Stimulated activated CD8-positive, alpha-beta memory T cell treated with anti-CD3 and anti-CD28 coated beads, Interleukin-12 subunit alpha, Interleukin-12 subunit beta, amount 100 ng/mL, for 24 hours (primary cell): ENCODE measurements at regions not wholly inside any gene's neighbourhood (a gene's known extent, or its start where the extent isn't known, plus 50 kb on each side); places are given as distances from the start of the nearest gene placed in this dataset.

Experiments
- DNase-seq: peaks from one replicate; pipeline ENCODE4 v3.0.0-alpha.2; 2020; ENCODE audit errors: extremely low read depth

GRCh38 chrX:51798701-51799100 lies 55.5 kb downstream of the GSPT2 start:
- DNase-seq: no peak

- peak; percentile 5 for DNase-seq
Measured at GRCh38 chrX:51802917-51803688, 59.9 kb downstream of the GSPT2 start.

- DNase-seq: no peak
Measured at GRCh38 chrX:51803833-51804232, 60.6 kb downstream of the GSPT2 start.

- DNase-seq: no peak
Measured at GRCh38 chrX:51804741-51805140, 61.5 kb downstream of the GSPT2 start.

GRCh38 chrX:51813886-51814460 lies 70.7 kb downstream of the GSPT2 start:
- no peak for DNase-seq

- DNase-seq: no peak
Measured at GRCh38 chrX:51824061-51824460, 69.4 kb upstream of the MAGED1 start.

GRCh38 chrX:51825436-51825835 lies 68.0 kb upstream of the MAGED1 start:
- DNase-seq: no peak

- no peak for DNase-seq
Measured at GRCh38 chrX:51834076-51834475, 59.3 kb upstream of the MAGED1 start.

GRCh38 chrX:51836823-51837222 lies 56.6 kb upstream of the MAGED1 start:
- DNase-seq: no peak

- DNase-seq: no peak
Measured at GRCh38 chrX:51837451-51837850, 56.0 kb upstream of the MAGED1 start.

GRCh38 chrX:51837921-51838320 lies 55.5 kb upstream of the MAGED1 start:
- no peak for DNase-seq
